Prostate gland (tissue), 2 donors: ENCODE measurements at regions not wholly inside any gene's neighbourhood (a gene's known extent, or its start where the extent isn't known, plus 50 kb on each side); places are given as distances from the start of the nearest gene placed in this dataset.
A peak's percentile ranks its signal among the peaks of the same experiment; 100 is the strongest.

ENCODE experiments used
- DNase-seq: peaks from one replicate; pipeline ENCODE4 v3.0.0-alpha.2; 2019; ENCODE audit warnings: low spot score
- H3K27ac ChIP-seq, 2 donors: fragments of 200-600 bp; sonication (generic); 2 replicates each; pipeline ENCODE4 v1.5.1; 2017 to 2019
- H3K27me3 ChIP-seq: fragments of 200-600 bp; sonication (generic); replicated peaks from 2 replicates; pipeline ENCODE4 v1.5.1; 2019; ENCODE audit not compliant: insufficient read depth
- H3K36me3 ChIP-seq, 2 donors: fragments of 200-600 bp; sonication (generic); 1 replicate in 1 of 2; 2 replicates in 1 of 2; pipeline versions ENCODE4 v1.5.1 to v1.8.1; 2017 to 2019
- H3K4me1 ChIP-seq: fragments of 200-600 bp; sonication (generic); replicated peaks from 2 replicates; pipeline ENCODE4 v1.5.1; 2019
- H3K4me3 ChIP-seq, 2 donors: fragments of 200-600 bp; sonication (generic); 2 replicates each; pipeline ENCODE4 v1.5.1; 2017 to 2019
- H3K9me3 ChIP-seq: fragments of 200-600 bp; sonication (generic); 2 replicates; pipeline ENCODE4 v1.5.1; 2017
- CTCF ChIP-seq, 4 experiments: fragments of 200-600 bp in 2 of 4; fragments of 450-650 bp in 2 of 4; sonication (generic) in 2 of 4; IDR thresholded peaks; 1 replicate in 3 of 4; 2 replicates in 1 of 4; pipeline ENCODE4 v1.5.1; 2016 to 2019; ENCODE audit warnings: antibody characterized with exemption in 4 of 4, mild to moderate bottlenecking in 2 of 4, moderate library complexity in 2 of 4
- POLR2A ChIP-seq: fragments of 450-650 bp; IDR thresholded peaks from one replicate; pipeline ENCODE4 v1.6.1; 2016; ENCODE audit warnings: antibody characterized with exemption, mild to moderate bottlenecking
- POLR2AphosphoS5 ChIP-seq: sonication (generic); formaldehyde crosslinking; IDR thresholded peaks from one replicate; pipeline ENCODE4 v1.6.1; 2017; ENCODE audit warnings: antibody characterized with exemption
- WGBS: methylation state at CpG from one replicate; pipeline ENCODE4 v1.1.5; 2018; 5-methylcytosine and 5-hydroxymethylcytosine counted together
- intact Hi-C: fragments of 100-400 bp; cut with DNase I; formaldehyde crosslinking; loops from one replicate; pipeline ENCODE4 v1.14.2; 2022

GRCh38 chr1:59236721-59237545 is 60.0 kb upstream of the FGGY start:
- H3K27ac ChIP-seq, result no peak overlapping the region
- H3K9me3 ChIP-seq, result no peaks in the 10 kb centered on the region
- no peaks in the 10 kb centered on the region for H3K36me3 ChIP-seq
- no peak overlapping the region for H3K4me3 ChIP-seq
- no peaks in the 10 kb centered on the region for H3K27me3 ChIP-seq
- TF ChIP-seq CTCF (IDR thresholded peaks at IDR 0.05), result no peak
- no peak for TF ChIP-seq POLR2A
- TF ChIP-seq POLR2AphosphoS5, result no peak
- H3K4me1 ChIP-seq, result no peaks in the 10 kb centered on the region
- WGBS, result 95% methylated on average over 3 of the region's 3 CpGs
- no peak for DNase-seq
- intact Hi-C loops, result no loop called here

GRCh38 chr1:59237900-59238299 is 59.0 kb upstream of the FGGY start:
- WGBS, result 98% methylated on average over 2 of the region's 2 CpGs
- Histone ChIP-seq H3K36me3 (no peaks in the 10 kb centered on the region), H3K4me3 (no peak overlapping the region), H3K9me3 (no peaks in the 10 kb centered on the region), H3K27ac (no peak overlapping the region), H3K4me1 (no peaks in the 10 kb centered on the region), H3K27me3 (no peaks in the 10 kb centered on the region)
- DNase-seq, result no peak
- TF ChIP-seq POLR2A (no peak), POLR2AphosphoS5 (no peak), CTCF (IDR thresholded peaks at IDR 0.05) (no peak)
- intact Hi-C loops, result no loop called here

- Histone ChIP-seq H3K4me1 (no peaks in the 10 kb centered on the region), H3K36me3 (no peaks in the 10 kb centered on the region), H3K27me3 (no peaks in the 10 kb centered on the region), H3K4me3 (no peak overlapping the region), H3K9me3 (no peaks in the 10 kb centered on the region), H3K27ac (no peak overlapping the region)
- TF ChIP-seq POLR2AphosphoS5 (no peak), POLR2A (no peak), CTCF (IDR thresholded peaks at IDR 0.05) (no peak)
- no peak for DNase-seq
- 37% methylated on average over 5 of the region's 5 CpGs for WGBS
- intact Hi-C loops, result no loop called here
These were observed 58.5 kb upstream of the FGGY start for GRCh38 chr1:59238333-59238934.

- DNase-seq, result no peak
- no peak for TF ChIP-seq POLR2AphosphoS5
- no peak for TF ChIP-seq POLR2A
- no peak for TF ChIP-seq CTCF (IDR thresholded peaks at IDR 0.05)
- Histone ChIP-seq H3K4me1 (no peaks in the 10 kb centered on the region), H3K4me3 (no peak overlapping the region), H3K27ac (no peak overlapping the region), H3K36me3 (no peaks in the 10 kb centered on the region), H3K9me3 (no peaks in the 10 kb centered on the region), H3K27me3 (no peaks in the 10 kb centered on the region)
- 98% methylated on average over 2 of the region's 2 CpGs for WGBS
- intact Hi-C loops, result no loop called here
These were observed 57.9 kb upstream of the FGGY start for GRCh38 chr1:59238993-59239392.

GRCh38 chr1:59241909-59242308 is 55.0 kb upstream of the FGGY start:
- H3K36me3 ChIP-seq, result no peaks in the 10 kb centered on the region
- DNase-seq, result no peak
- H3K4me1 ChIP-seq, result no peaks in the 10 kb centered on the region
- TF ChIP-seq CTCF (IDR thresholded peaks at IDR 0.05) (no peak), POLR2AphosphoS5 (no peak), POLR2A (no peak)
- H3K9me3 ChIP-seq, result no peaks in the 10 kb centered on the region
- WGBS, result 60% methylated on average over 2 of the region's 2 CpGs
- intact Hi-C loops, result no loop called here
- no peak overlapping the region for H3K4me3 ChIP-seq
- H3K27me3 ChIP-seq, result no peaks in the 10 kb centered on the region
- H3K27ac ChIP-seq, result peak overlapping the region in 1 of 2 donors; percentile 46
